PC-9 (cell line): ENCODE measurements at regions not wholly inside any gene's neighbourhood (a gene's known extent, or its start where the extent isn't known, plus 50 kb on each side); places are given as distances from the start of the nearest gene placed in this dataset.

ENCODE experiments used
- CTCF ChIP-seq: fragments of 200-600 bp; sonication (generic); conservative IDR thresholded peaks from 2 replicates; pipeline ENCODE4 v1.6.1; 2017; ENCODE audit warnings: mixed run types, antibody characterized with exemption, mild to moderate bottlenecking, moderate library complexity
- EZH2 ChIP-seq: fragments of 200-600 bp; sonication (generic); IDR thresholded peaks from 2 replicates; pipeline ENCODE4 v1.8.0; 2017; ENCODE audit warnings: antibody characterized with exemption, low read depth

- TF ChIP-seq CTCF (no peak), EZH2 (no peak)
These were observed 210.8 kb upstream of the PLD5 start for GRCh38 chr1:242735323-242735722.
